ENCODE measurements at regions not wholly inside any gene's neighbourhood (a gene's known extent, or its start where the extent isn't known, plus 50 kb on each side); places are given as distances from the start of the nearest gene placed in this dataset.
A peak's percentile ranks its signal among the peaks of the same experiment; 100 is the strongest.
"Not testable (repeated sequence)": the region's sequence is repeated elsewhere in the genome, so short reads cannot be mapped to it uniquely, and the experiment has no call there.

DNA sequence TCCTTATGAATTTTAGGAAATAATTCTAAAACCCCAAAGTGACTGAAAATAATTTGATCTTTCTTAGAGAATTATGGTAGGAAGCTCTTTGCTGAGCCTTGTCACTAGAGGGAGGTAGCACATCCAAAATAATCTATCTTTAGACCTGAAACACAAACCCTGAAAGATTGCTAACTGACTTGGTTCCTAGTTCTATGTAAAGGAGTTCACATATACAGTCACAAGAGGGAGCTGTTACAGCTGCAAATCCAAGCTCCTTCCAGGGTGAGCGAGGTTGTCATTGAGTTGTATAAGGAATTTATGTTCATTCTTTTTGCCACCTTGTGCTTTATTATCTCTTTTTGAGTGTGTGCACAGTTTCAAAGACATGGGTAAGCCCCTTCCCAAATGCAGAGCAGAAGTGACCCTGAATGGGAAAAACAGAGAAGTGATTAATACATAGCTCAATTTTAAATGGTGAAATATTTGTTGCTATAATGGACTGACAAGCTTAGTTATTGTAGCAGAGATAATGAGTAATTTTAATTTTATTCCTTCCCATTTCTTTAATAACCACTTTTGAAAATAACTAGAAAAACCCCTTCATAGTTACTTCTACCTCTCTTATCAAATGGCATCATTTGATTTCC lies 387.9 kb downstream of the DAD1 start:
- DNase-seq (ENCODE audit: low read depth, low spot score) = peak; percentile 50

GRCh38 chr14:22200131-22200530 lies 388.9 kb downstream of the DAD1 start:
- DNase-seq (ENCODE audit: low read depth, low spot score) = not testable (repeated sequence)

GRCh38 chr14:22194664-22195063 lies 394.4 kb downstream of the DAD1 start:
- DNase-seq (ENCODE audit: low read depth, low spot score) = no peak

- DNase-seq (ENCODE audit: low read depth, low spot score) = peak; percentile 18
These were observed 398.4 kb downstream of the DAD1 start for GRCh38 chr14:22190411-22191191.

DNA sequence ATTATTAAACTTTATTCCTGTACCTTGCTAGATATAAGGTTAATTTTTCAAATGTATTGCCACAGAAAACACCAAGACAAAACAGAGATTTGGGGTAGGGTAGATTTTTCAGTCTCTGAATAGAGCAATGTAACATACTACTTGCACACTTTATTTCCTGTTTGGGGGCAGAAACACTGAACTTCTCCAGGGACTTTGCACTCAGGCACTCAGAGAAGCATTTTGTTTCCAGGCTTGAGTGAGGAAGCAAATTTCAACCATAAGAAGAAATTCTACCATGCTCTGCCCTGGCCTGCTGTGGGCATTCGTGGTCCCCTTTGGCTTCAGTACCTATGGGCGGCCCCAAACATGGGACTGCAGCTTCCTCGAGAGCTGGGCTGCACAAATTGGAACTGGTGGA lies 399.1 kb downstream of the DAD1 start:
- DNase-seq (ENCODE audit: low read depth, low spot score) = no peak

DNA sequence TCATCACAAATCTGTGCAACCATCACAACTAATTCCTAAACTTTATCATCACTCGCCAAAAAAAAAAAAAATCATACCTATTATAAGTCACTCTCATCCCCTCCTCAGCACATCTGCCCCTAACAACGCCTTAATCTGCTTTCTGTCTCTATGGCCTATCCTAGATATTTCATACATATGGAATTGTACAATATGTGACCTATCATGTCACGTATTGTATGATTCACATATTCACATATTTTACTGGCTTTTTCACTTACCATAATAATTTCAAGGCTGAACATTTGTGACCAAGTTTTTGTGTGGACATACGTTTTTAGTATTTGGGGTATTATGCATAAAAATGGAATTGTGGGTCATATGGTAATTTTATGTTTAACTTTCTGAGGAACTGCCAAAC lies 400.7 kb downstream of the DAD1 start:
- DNase-seq (ENCODE audit: low read depth, low spot score) = no peak

- DNase-seq (ENCODE audit: low read depth, low spot score) = no peak
These were observed 403.2 kb downstream of the DAD1 start for GRCh38 chr14:22185789-22186188.

DNA sequence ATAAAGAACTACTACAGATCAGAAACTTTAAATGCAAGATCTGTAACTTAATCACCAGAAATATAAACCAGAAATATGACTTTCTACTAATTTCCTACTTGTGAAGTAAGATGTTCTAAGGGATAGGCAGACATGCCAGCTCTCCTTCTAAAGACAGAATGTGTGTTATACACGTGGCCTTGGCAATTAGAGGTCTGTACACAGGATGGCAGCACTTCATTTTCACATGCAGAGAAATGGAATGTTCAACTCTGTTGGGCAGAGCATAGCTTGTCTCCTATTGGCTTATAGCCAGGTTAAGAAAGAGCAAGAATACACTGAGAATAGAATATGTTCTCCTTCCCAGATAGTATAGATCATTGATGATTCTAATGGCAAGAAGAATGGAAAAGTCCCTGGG lies 403.8 kb downstream of the DAD1 start:
- DNase-seq (ENCODE audit: low read depth, low spot score) = no peak

GRCh38 chr14:22184830-22185168 lies 404.2 kb downstream of the DAD1 start:
- no peak for DNase-seq (ENCODE audit: low read depth, low spot score)

DNA sequence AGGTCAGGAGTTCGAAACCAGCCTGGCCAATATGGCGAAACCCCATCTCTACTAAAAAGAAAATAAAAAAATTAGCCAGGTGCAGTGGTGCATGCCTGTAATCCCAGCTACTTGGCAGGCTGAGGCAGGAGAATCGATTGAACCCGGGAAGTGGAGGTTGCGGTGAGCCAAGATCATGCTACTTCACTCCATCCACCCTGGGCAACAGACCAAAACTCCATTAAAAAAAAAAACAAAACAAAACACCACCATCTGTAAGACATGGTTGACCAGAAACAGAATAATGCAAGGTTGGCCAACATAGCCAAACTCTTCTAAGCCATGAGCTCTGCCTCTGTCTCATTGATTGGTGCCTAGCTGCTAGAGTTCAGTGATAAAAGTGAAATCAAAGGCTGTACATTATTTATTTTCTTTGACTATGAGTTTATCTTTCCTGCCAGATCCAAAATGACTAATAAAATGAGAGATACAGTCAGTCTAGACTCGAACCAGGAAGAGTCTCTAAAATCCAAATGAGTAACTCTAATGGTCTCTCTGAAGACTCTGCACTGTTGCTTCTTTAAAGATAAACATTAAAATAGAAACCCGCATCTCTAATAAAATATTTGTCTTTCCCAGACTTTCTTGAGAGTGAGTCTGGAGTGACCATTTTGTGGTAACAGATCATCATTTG lies 404.7 kb downstream of the DAD1 start:
- no peak for DNase-seq (ENCODE audit: low read depth, low spot score)

- DNase-seq (ENCODE audit: low read depth, low spot score) = no peak
These were observed 409.0 kb downstream of the DAD1 start for GRCh38 chr14:22180045-22180444.

- no peak for DNase-seq (ENCODE audit: low read depth, low spot score)
These were observed 409.8 kb downstream of the DAD1 start for GRCh38 chr14:22179190-22179589.

DNA sequence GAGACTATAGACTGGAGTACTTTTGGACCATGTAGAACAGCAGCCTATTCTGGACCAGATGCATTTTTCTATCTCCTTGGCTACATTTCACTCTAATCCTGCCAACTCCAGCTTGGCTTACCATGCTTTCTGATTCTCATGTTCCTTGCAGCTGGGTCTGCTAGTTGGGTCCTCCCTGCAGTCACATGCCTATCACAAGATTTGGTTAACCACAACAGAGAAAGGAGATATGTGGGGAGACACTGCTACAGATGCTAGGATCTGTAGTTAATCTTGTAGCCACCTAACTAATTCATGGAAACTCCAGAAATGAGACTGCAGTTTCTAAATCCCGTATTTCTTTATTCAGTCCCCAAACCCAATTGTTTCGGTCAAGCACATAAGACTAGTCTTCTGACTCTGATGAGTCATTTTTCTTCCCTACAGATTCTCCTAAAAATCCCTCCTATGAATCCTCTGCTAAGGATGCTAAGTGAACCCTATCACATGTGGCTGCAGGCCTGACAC lies 410.6 kb downstream of the DAD1 start:
- DNase-seq (ENCODE audit: low read depth, low spot score) = no peak

GRCh38 chr14:22177870-22178269 lies 411.2 kb downstream of the DAD1 start:
- DNase-seq (ENCODE audit: low read depth, low spot score) = no peak

GRCh38 chr14:22176957-22177356 lies 412.1 kb downstream of the DAD1 start:
- no peak for DNase-seq (ENCODE audit: low read depth, low spot score)

DNA sequence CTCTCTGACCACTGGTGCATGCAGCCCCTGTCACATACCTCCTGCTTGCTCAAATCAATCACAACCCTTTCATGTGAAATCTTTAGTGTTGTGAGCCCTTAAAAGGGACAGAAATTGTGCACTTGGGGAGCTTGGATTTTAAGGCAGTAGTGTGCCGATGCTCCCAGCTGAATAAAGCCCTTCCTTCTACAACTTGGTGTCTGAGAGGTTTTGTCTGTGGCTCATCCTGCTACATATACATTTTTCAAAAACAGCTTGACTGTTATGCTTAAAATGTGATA lies 413.8 kb downstream of the DAD1 start:
- DNase-seq (ENCODE audit: low read depth, low spot score) = not testable (repeated sequence)

DNA sequence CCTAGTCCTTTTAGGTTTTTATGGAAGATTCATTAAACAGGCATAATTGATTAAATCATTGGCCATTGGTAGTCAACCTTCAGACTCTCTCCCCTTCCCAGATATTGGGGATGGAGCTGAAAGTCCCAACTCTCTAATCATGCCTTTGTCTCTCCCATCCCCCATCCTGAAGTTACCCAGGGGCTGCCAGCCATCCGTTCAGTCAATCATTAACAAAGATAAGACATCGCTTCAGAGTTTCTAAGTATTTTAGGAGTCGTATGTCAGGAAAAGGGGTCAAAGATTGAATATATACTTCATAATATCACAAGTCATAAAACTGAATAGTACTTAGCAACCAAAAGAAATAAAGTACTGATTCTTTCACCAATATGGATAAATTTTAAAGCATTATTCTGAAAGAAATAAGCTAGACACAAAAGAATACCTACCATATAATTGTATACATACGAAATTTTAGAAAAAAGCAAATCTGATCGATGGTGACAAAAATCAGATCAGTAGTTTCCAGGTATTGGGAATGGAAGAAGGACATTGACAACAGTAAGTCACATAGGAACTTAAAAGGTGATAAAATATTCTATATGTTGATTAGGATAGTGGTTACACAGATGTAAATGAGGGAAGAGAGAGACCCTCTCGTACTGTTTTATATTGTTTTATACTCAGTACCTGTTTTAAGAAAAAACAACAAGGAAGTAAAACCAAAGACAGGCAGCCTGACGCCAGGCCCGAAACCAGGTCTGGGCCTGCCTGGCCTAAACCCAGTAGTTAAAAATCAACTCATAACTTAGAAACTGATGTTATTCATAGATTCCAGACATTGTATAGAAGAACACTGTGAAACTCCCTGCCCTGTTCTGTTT lies 414.4 kb downstream of the DAD1 start:
- no peak for DNase-seq (ENCODE audit: low read depth, low spot score)

GRCh38 chr14:22168092-22168955 lies 420.7 kb downstream of the DAD1 start:
- no peak for DNase-seq (ENCODE audit: low read depth, low spot score)

- no peak for DNase-seq (ENCODE audit: low read depth, low spot score)
These were observed 424.4 kb downstream of the DAD1 start for GRCh38 chr14:22164616-22165015.

- DNase-seq (ENCODE audit: low read depth, low spot score) = no peak
These were observed 426.0 kb downstream of the DAD1 start for GRCh38 chr14:22163051-22163450.

GRCh38 chr14:22159957-22160356 lies 429.1 kb downstream of the DAD1 start:
- no peak for DNase-seq (ENCODE audit: low read depth, low spot score)
